IMR-90 (cell line): ENCODE measurements at regions not wholly inside any gene's neighbourhood (a gene's known extent, or its start where the extent isn't known, plus 50 kb on each side); places are given as distances from the start of the nearest gene placed in this dataset.

ENCODE experiments used
- ATAC-seq: fragments of 200-7000 bp; cut with Tn5 transposase; 2 replicates; pipeline ENCODE4 v1.9.1; 2020; ENCODE audit warnings: low read depth, mild to moderate bottlenecking, moderate library complexity
- BruUV-seq: library from RNA; stranded (reverse); fragments of 400-500 nt; replicated peaks from 2 replicates; lab custom pipeline; 2021; lab: Mats Ljungman, UMichigan
- CTCF ChIA-PET: fragments of 300-600 bp; formaldehyde crosslinking; extraction: SDS; loops from one replicate; lab custom pipeline; 2021; ENCODE audit warnings: antibody characterized with exemption; lab: Yijun Ruan, JAX
- POLR2A ChIA-PET: fragments of 300-600 bp; sonication (Branson Sonifier 250); formaldehyde crosslinking; loops from one replicate; lab custom pipeline; 2022; ENCODE audit warnings: antibody characterized with exemption; ENCODE audit not compliant: unreplicated experiment; lab: Charles Lee
- DNase-seq: peaks from one replicate; pipeline ENCODE4 v3.0.0; 2013
- H2AFZ ChIP-seq: replicated peaks from 2 replicates; pipeline ENCODE3; 2013; ENCODE audit warnings: low read length, mild to moderate bottlenecking; ENCODE audit not compliant: poor library complexity
- H2AK5ac ChIP-seq: 2 replicates; pipeline ENCODE4 v1.6.1; 2013; ENCODE audit warnings: low read depth, low read length, inconsistent platforms
- H2AK9ac ChIP-seq: replicated peaks from 2 replicates; pipeline ENCODE3; 2013; ENCODE audit warnings: mild to moderate bottlenecking, low read depth, low read length, moderate library complexity; ENCODE audit not compliant: poor library complexity
- H2BK120ac ChIP-seq: 2 replicates; pipeline ENCODE4 v1.6.1; 2013; ENCODE audit warnings: low read depth, low read length, inconsistent platforms
- H2BK15ac ChIP-seq: 3 replicates; pipeline ENCODE4 v1.6.1; 2013; ENCODE audit warnings: low read depth, low read length, inconsistent platforms
- H2BK20ac ChIP-seq: 2 replicates; pipeline ENCODE4 v1.6.1; 2013; ENCODE audit warnings: low read depth, mild to moderate bottlenecking, inconsistent platforms, low read length, moderate library complexity
- H2BK5ac ChIP-seq: 2 replicates; pipeline ENCODE4 v1.6.1; 2013; ENCODE audit warnings: mild to moderate bottlenecking, low read depth, low read length, inconsistent platforms; ENCODE audit not compliant: poor library complexity, severe bottlenecking
- H3K14ac ChIP-seq: replicated peaks from 2 replicates; pipeline ENCODE4 v1.6.1; 2013; ENCODE audit warnings: low read depth, low read length, inconsistent platforms
- H3K18ac ChIP-seq: 2 replicates; pipeline ENCODE4 v1.6.1; 2013; ENCODE audit warnings: low read depth, low read length, control low read depth
- H3K23ac ChIP-seq: 2 replicates; pipeline ENCODE4 v1.6.1; 2013; ENCODE audit warnings: low read depth, low read length, inconsistent platforms
- H3K27ac ChIP-seq: 2 replicates; pipeline ENCODE4 v1.5.1; 2013; ENCODE audit warnings: mild to moderate bottlenecking, control low read depth, low read length; ENCODE audit not compliant: insufficient read depth
- H3K27me3 ChIP-seq: 2 replicates; pipeline ENCODE4 v1.6.1; 2013; ENCODE audit warnings: low read length; ENCODE audit not compliant: control insufficient read depth, insufficient read depth
- H3K36me3 ChIP-seq: 2 replicates; pipeline ENCODE4 v1.6.1; 2013; ENCODE audit warnings: low read length, mixed read lengths; ENCODE audit not compliant: control insufficient read depth, insufficient read depth
- H3K4ac ChIP-seq: 2 replicates; pipeline ENCODE4 v1.6.1; 2013; ENCODE audit warnings: low read depth, low read length, inconsistent platforms
- H3K4me1 ChIP-seq: 2 replicates; pipeline ENCODE4 v1.6.1; 2013; ENCODE audit warnings: low read length, mixed read lengths; ENCODE audit not compliant: control insufficient read depth, insufficient read depth
- H3K4me2 ChIP-seq: 2 replicates; pipeline ENCODE4 v1.6.1; 2013; ENCODE audit warnings: low read depth, mild to moderate bottlenecking, control low read depth, low read length, moderate library complexity
- H3K4me3 ChIP-seq: 2 replicates; pipeline ENCODE4 v1.5.1; 2013; ENCODE audit warnings: low read depth, mild to moderate bottlenecking, control low read depth, low read length, moderate library complexity; ENCODE audit not compliant: insufficient read depth
- H3K56ac ChIP-seq: 2 replicates; pipeline ENCODE4 v1.6.1; 2013; ENCODE audit warnings: low read length, inconsistent platforms; ENCODE audit not compliant: insufficient read depth; ENCODE audit errors: extremely low read depth
- H3K79me1 ChIP-seq, 2 experiments: 2 replicates each; pipeline ENCODE4 v1.6.1; 2013; ENCODE audit warnings: low read length in 2 of 2, inconsistent platforms in 1 of 2, low read depth in 1 of 2
- H3K9ac ChIP-seq: 2 replicates; pipeline ENCODE4 v1.6.1; 2013; ENCODE audit warnings: low read depth, low read length, control low read depth
- H3K9me1 ChIP-seq: 2 replicates; pipeline ENCODE4 v1.6.1; 2013; ENCODE audit warnings: low read length, inconsistent platforms; ENCODE audit not compliant: insufficient read depth
- H3K9me3 ChIP-seq: 2 replicates; pipeline ENCODE4 v1.6.1; 2013; ENCODE audit warnings: low read length; ENCODE audit not compliant: control insufficient read depth, insufficient read depth
- H4K20me1 ChIP-seq: 2 replicates; pipeline ENCODE4 v1.6.1; 2013; ENCODE audit warnings: low read length, inconsistent platforms; ENCODE audit not compliant: insufficient read depth
- H4K5ac ChIP-seq: 2 replicates; pipeline ENCODE4 v1.6.1; 2013; ENCODE audit warnings: mild to moderate bottlenecking, low read depth, low read length, control low read depth
- H4K8ac ChIP-seq, 2 experiments: 2 replicates each; pipeline ENCODE4 v1.6.1; 2013; ENCODE audit warnings: low read depth in 2 of 2, low read length in 2 of 2, control low read depth in 1 of 2, inconsistent platforms in 1 of 2
- H4K91ac ChIP-seq: 2 replicates; pipeline ENCODE4 v1.6.1; 2013; ENCODE audit warnings: low read depth, low read length, inconsistent platforms; ENCODE audit not compliant: insufficient read depth
- BHLHE40 ChIP-seq: fragments of 150-350 bp; IDR thresholded peaks from 2 replicates; pipeline ENCODE4 v1.6.1; 2016; ENCODE audit warnings: mild to moderate bottlenecking, low read depth, low read length
- CEBPB ChIP-seq: IDR thresholded peaks from 2 replicates; pipeline ENCODE4 v1.6.1; 2012; ENCODE audit warnings: low read depth, low read length, improper control_type of control experiment
- CHD1 ChIP-seq: IDR thresholded peaks from 2 replicates; pipeline ENCODE4 v1.6.1; 2012; ENCODE audit warnings: low read depth, low read length, improper control_type of control experiment
- CTCF ChIP-seq: conservative IDR thresholded peaks from 2 replicates; pipeline ENCODE4 v1.5.1; 2012; ENCODE audit warnings: mild to moderate bottlenecking, low read depth, low read length, improper control_type of control experiment
- ELK1 ChIP-seq: fragments of 150-350 bp; IDR thresholded peaks from 2 replicates; pipeline ENCODE4 v1.6.1; 2016; ENCODE audit warnings: low read depth, mild to moderate bottlenecking, low read length, moderate library complexity, borderline replicate concordance
- FOS ChIP-seq: fragments of 150-350 bp; IDR thresholded peaks from 2 replicates; pipeline ENCODE4 v1.6.1; 2016; ENCODE audit warnings: low read depth, low read length
- MAFK ChIP-seq: IDR thresholded peaks from 2 replicates; pipeline ENCODE4 v1.6.1; 2012; ENCODE audit warnings: low read depth, low read length, improper control_type of control experiment
- MAZ ChIP-seq: IDR thresholded peaks from 2 replicates; pipeline ENCODE4 v1.6.1; 2012; ENCODE audit warnings: low read depth, mild to moderate bottlenecking, low read length, improper control_type of control experiment, moderate library complexity, borderline replicate concordance
- MXI1 ChIP-seq: IDR thresholded peaks from 2 replicates; pipeline ENCODE4 v1.6.1; 2012; ENCODE audit warnings: low read depth, mild to moderate bottlenecking, low read length, moderate library complexity, borderline replicate concordance
- NFE2L2 ChIP-seq: fragments of 150-350 bp; IDR thresholded peaks from 2 replicates; pipeline ENCODE4 v1.6.1; 2016; ENCODE audit warnings: low read depth, mild to moderate bottlenecking, low read length
- POLR2A ChIP-seq: IDR thresholded peaks from 2 replicates; pipeline ENCODE4 v1.6.1; 2012; ENCODE audit warnings: mild to moderate bottlenecking, low read depth, low read length
- RAD21 ChIP-seq: IDR thresholded peaks from 2 replicates; pipeline ENCODE4 v1.6.1; 2012; ENCODE audit warnings: low read length, improper control_type of control experiment
- RCOR1 ChIP-seq: IDR thresholded peaks from 2 replicates; pipeline ENCODE4 v1.6.1; 2012; ENCODE audit warnings: mild to moderate bottlenecking, low read length, improper control_type of control experiment; ENCODE audit not compliant: insufficient replicate concordance
- RFX5 ChIP-seq: IDR thresholded peaks from 2 replicates; pipeline ENCODE4 v1.8.0; 2012; ENCODE audit warnings: low read depth, mild to moderate bottlenecking, low read length, moderate library complexity
- SMC3 ChIP-seq: fragments of 150-350 bp; IDR thresholded peaks from 2 replicates; pipeline ENCODE4 v1.6.1; 2016; ENCODE audit warnings: low read depth, mild to moderate bottlenecking, antibody characterized with exemption, low read length, moderate library complexity
- dilution Hi-C: fragments of 300-500 bp; cut with HindIII; formaldehyde crosslinking; loops from one replicate; pipeline ENCODE4 v1.14.3; 2018; ENCODE audit warnings: low sequenced_read_pairs; ENCODE audit not compliant: unreplicated experiment
- in situ Hi-C: fragments of 300-500 bp; cut with MboI; formaldehyde crosslinking; loops from 3 replicates; pipeline ENCODE4 v1.14.3; 2019; ENCODE audit warnings: low sequenced_read_pairs, inconsistent platforms, mixed read lengths
- intact Hi-C: fragments of 100-400 bp; cut with micrococcal nuclease; formaldehyde crosslinking; loops from 2 replicates; pipeline ENCODE4 v1.10.0; 2022
- TF ChIP-seq, protein P1 (sequence below): fragments of 150-350 bp; IDR thresholded peaks from 2 replicates; pipeline ENCODE4 v1.6.1; 2017; ENCODE audit warnings: mild to moderate bottlenecking, antibody characterized with exemption, low read length, low read depth

- Histone ChIP-seq H3K79me1 (no peaks in the 10 kb centered on the region), H3K9ac (no peak overlapping the region), H3K4me2 (no peak overlapping the region), H2BK120ac (no peak overlapping the region), H3K4me1 (no peaks in the 10 kb centered on the region), H3K18ac (no peak overlapping the region), H4K8ac (no peak overlapping the region), H2AFZ (no peak overlapping the region), H4K91ac (no peak overlapping the region), H2BK20ac (no peak overlapping the region), H2AK5ac (no peak overlapping the region), H3K9me3 (no peaks in the 10 kb centered on the region), H3K56ac (no peak overlapping the region), H2AK9ac (no peak overlapping the region), H3K14ac (no peak overlapping the region), H2BK5ac (no peak overlapping the region), H4K5ac (no peak overlapping the region), H3K27ac (no peak overlapping the region), H3K36me3 (no peaks in the 10 kb centered on the region), H2BK15ac (no peak overlapping the region), H3K9me1 (no peaks in the 10 kb centered on the region), H3K23ac (no peak overlapping the region), H3K27me3 (no peaks in the 10 kb centered on the region), H3K4ac (no peak overlapping the region), H3K4me3 (no peak overlapping the region), H4K20me1 (no peaks in the 10 kb centered on the region)
- in situ Hi-C loops: no loop called here
- ATAC-seq: no peak
- ChIA-PET POLR2A (no interaction called here), CTCF (interaction anchor here (1.2 kb wide), 1 partner anchor 12 kb away, joined by 3 read pairs; no protein-coding TSS in a partner anchor)
- TF ChIP-seq CTCF (no peak; the same call in 1 of the 2 replicates), BHLHE40 (no peak), MAFK (no peak), RFX5 (no peak), ELK1 (no peak), MXI1 (no peak), POLR2A (no peak), CHD1 (no peak), CEBPB (no peak), RCOR1 (no peak), FOS (no peak), RAD21 (no peak), SMC3 (no peak), MAZ (no peak), NFE2L2 (no peak)
- TF ChIP-seq, protein P1, sequence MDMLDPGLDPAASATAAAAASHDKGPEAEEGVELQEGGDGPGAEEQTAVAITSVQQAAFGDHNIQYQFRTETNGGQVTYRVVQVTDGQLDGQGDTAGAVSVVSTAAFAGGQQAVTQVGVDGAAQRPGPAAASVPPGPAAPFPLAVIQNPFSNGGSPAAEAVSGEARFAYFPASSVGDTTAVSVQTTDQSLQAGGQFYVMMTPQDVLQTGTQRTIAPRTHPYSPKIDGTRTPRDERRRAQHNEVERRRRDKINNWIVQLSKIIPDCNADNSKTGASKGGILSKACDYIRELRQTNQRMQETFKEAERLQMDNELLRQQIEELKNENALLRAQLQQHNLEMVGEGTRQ: no peak
- dilution Hi-C loops: no loop called here
- intact Hi-C loops: no loop called here
- BruUV-seq: no TSS peak
- no peak for DNase-seq
Measured at GRCh38 chr3:69451594-69451993, 65.7 kb upstream of the FRMD4B start.
